GM18498 (cell line): ENCODE measurements at regions not wholly inside any gene's neighbourhood (a gene's known extent, or its start where the extent isn't known, plus 50 kb on each side); places are given as distances from the start of the nearest gene placed in this dataset.

Source experiments
- ATAC-seq: cut with Tn5 transposase; IDR thresholded peaks from one replicate; pipeline ENCODE4 v1.9.1; 2021; ENCODE audit warnings: mild to moderate bottlenecking, moderate library complexity; ENCODE audit not compliant: unreplicated experiment

GRCh38 chr1:185515696-185516095 is 198.7 kb upstream of the IVNS1ABP start:
- no peak for ATAC-seq

- no peak for ATAC-seq
Measured at GRCh38 chr1:185514311-185514710, 197.3 kb upstream of the IVNS1ABP start.

- no peak for ATAC-seq
Measured at GRCh38 chr1:185512442-185512841, 195.4 kb upstream of the IVNS1ABP start.

- ATAC-seq, result no peak
Measured at GRCh38 chr1:185501099-185501498, 184.1 kb upstream of the IVNS1ABP start.

GRCh38 chr1:185500001-185500626 is 183.1 kb upstream of the IVNS1ABP start:
- ATAC-seq, result no peak

- no peak for ATAC-seq
Measured at GRCh38 chr1:185498207-185498606, 181.2 kb upstream of the IVNS1ABP start.

- ATAC-seq, result no peak
Measured at GRCh38 chr1:185497177-185497576, 180.1 kb upstream of the IVNS1ABP start.

- no peak for ATAC-seq
Measured at GRCh38 chr1:185495898-185496297, 178.9 kb upstream of the IVNS1ABP start.

GRCh38 chr1:185495007-185495406 is 178.0 kb upstream of the IVNS1ABP start:
- no peak for ATAC-seq

GRCh38 chr1:185492089-185492825 is 175.2 kb upstream of the IVNS1ABP start:
- no peak for ATAC-seq

GRCh38 chr1:185491604-185492003 is 174.6 kb upstream of the IVNS1ABP start:
- ATAC-seq, result no peak

- ATAC-seq, result no peak
Measured at GRCh38 chr1:185490924-185491323, 173.9 kb upstream of the IVNS1ABP start.

- no peak for ATAC-seq
Measured at GRCh38 chr1:185489406-185489805, 172.4 kb upstream of the IVNS1ABP start.

GRCh38 chr1:185488808-185489207 is 171.8 kb upstream of the IVNS1ABP start:
- no peak for ATAC-seq

- no peak for ATAC-seq
Measured at GRCh38 chr1:185487936-185488335, 170.9 kb upstream of the IVNS1ABP start.

GRCh38 chr1:185487026-185487425 is 170.0 kb upstream of the IVNS1ABP start:
- ATAC-seq, result no peak

- ATAC-seq, result no peak
Measured at GRCh38 chr1:185486346-185486745, 169.3 kb upstream of the IVNS1ABP start.

- ATAC-seq, result no peak
Measured at GRCh38 chr1:185483664-185484450, 166.8 kb upstream of the IVNS1ABP start.

- ATAC-seq, result no peak
Measured at GRCh38 chr1:185483217-185483616, 166.2 kb upstream of the IVNS1ABP start.

GRCh38 chr1:185480545-185480944 is 163.5 kb upstream of the IVNS1ABP start:
- no peak for ATAC-seq

GRCh38 chr1:185479796-185480195 is 162.8 kb upstream of the IVNS1ABP start:
- no peak for ATAC-seq

- ATAC-seq, result no peak
Measured at GRCh38 chr1:185478877-185479276, 161.8 kb upstream of the IVNS1ABP start.
